ENCODE measurements at regions not wholly inside any gene's neighbourhood (a gene's known extent, or its start where the extent isn't known, plus 50 kb on each side); places are given as distances from the start of the nearest gene placed in this dataset.

- TF ChIP-seq E2F4 (IDR thresholded peaks at IDR 0.05; ENCODE audit: low read depth, low read length) (no peak), ZNF592 (IDR thresholded peaks at IDR 0.05) (no peak), HDAC6 (IDR thresholded peaks at IDR 0.05; ENCODE audit: unreplicated experiment) (no peak), IRF3 (IDR thresholded peaks at IDR 0.05) (no peak), STAT1 (conservative IDR thresholded peaks at IDR 0.05) (no peak), ZNF274 (IDR thresholded peaks at IDR 0.05; ENCODE audit: insufficient read depth, insufficient read length) (no peak), ATF3 (IDR thresholded peaks at IDR 0.05; ENCODE audit: borderline replicate concordance, extremely low read depth, low read depth, low read length) (no peak), MLLT1 (IDR thresholded peaks at IDR 0.05) (no peak), EED (IDR thresholded peaks at IDR 0.05; ENCODE audit: low read depth) (no peak), SIX5 (IDR thresholded peaks at IDR 0.05; ENCODE audit: low read depth, low read length, severe bottlenecking) (no peak)
These were observed 233.4 kb downstream of the HNRNPD start (continued) for GRCh38 chr4:82140422-82140821.

All from GM12878 (cell line).